Hepatocyte (in vitro differentiated cells): ENCODE measurements at regions not wholly inside any gene's neighbourhood (a gene's known extent, or its start where the extent isn't known, plus 50 kb on each side); places are given as distances from the start of the nearest gene placed in this dataset.

Source experiments
- DNase-seq: peaks from one replicate; pipeline ENCODE4 v3.0.0-alpha.2; 2016; ENCODE audit warnings: low spot score
- H2AFZ ChIP-seq: fragments of 200-600 bp; sonication (generic); 2 replicates; pipeline ENCODE4 v1.6.0; 2016; ENCODE audit warnings: antibody characterized with exemption, mild to moderate bottlenecking
- H3K27ac ChIP-seq: fragments of 200-600 bp; sonication (generic); 2 replicates; pipeline ENCODE4 v1.5.1; 2016; ENCODE audit warnings: mild to moderate bottlenecking
- H3K27me3 ChIP-seq: fragments of 200-600 bp; sonication (generic); 2 replicates; pipeline ENCODE4 v1.6.1; 2016
- H3K36me3 ChIP-seq: fragments of 200-600 bp; sonication (generic); replicated peaks from 2 replicates; pipeline ENCODE4 v1.5.1; 2016; ENCODE audit warnings: low read depth; ENCODE audit not compliant: insufficient read depth
- H3K4me1 ChIP-seq: fragments of 200-600 bp; sonication (generic); 2 replicates; pipeline ENCODE4 v1.5.1; 2016; ENCODE audit warnings: mild to moderate bottlenecking, moderate library complexity; ENCODE audit not compliant: insufficient read depth
- H3K4me2 ChIP-seq: fragments of 200-600 bp; sonication (generic); 2 replicates; pipeline ENCODE4 v1.6.0; 2016
- H3K4me3 ChIP-seq: fragments of 200-600 bp; sonication (generic); 2 replicates; pipeline ENCODE4 v1.5.1; 2016; ENCODE audit warnings: mild to moderate bottlenecking
- H3K79me2 ChIP-seq: fragments of 200-600 bp; sonication (generic); 2 replicates; pipeline ENCODE4 v1.6.0; 2017; ENCODE audit warnings: mild to moderate bottlenecking
- H3K9me2 ChIP-seq: fragments of 200-600 bp; sonication (generic); replicated peaks from 2 replicates; pipeline ENCODE4 v1.6.0; 2017; ENCODE audit warnings: mild to moderate bottlenecking; ENCODE audit not compliant: insufficient read depth
- H3K9me3 ChIP-seq: fragments of 200-600 bp; sonication (generic); 2 replicates; pipeline ENCODE4 v1.5.1; 2016; ENCODE audit warnings: low read depth, mild to moderate bottlenecking
- H4K20me1 ChIP-seq: fragments of 200-600 bp; sonication (generic); 2 replicates; pipeline ENCODE4 v1.6.0; 2016; ENCODE audit warnings: mild to moderate bottlenecking; ENCODE audit not compliant: insufficient read depth, poor library complexity, severe bottlenecking
- EZH2 ChIP-seq: fragments of 200-600 bp; sonication (generic); IDR thresholded peaks from 2 replicates; pipeline ENCODE4 v1.6.1; 2016; ENCODE audit warnings: antibody characterized with exemption, mild to moderate bottlenecking, borderline replicate concordance
- EZH2phosphoT487 ChIP-seq: fragments of 200-600 bp; sonication (generic); IDR thresholded peaks from one replicate; pipeline ENCODE4 v1.6.1; 2018; ENCODE audit warnings: antibody characterized with exemption, mild to moderate bottlenecking, low read depth, moderate library complexity; ENCODE audit not compliant: unreplicated experiment, severe bottlenecking
- WGBS: methylation state at CpG from one replicate; pipeline ENCODE4 v1.1.6; 2016; ENCODE audit warnings: low lambda C conversion rate; ENCODE audit errors: missing lambda C conversion rate; 5-methylcytosine and 5-hydroxymethylcytosine counted together
- TF ChIP-seq, protein P1 (sequence below): fragments of 200-600 bp; sonication (generic); IDR thresholded peaks from 2 replicates; pipeline ENCODE4 v1.5.1; 2016; ENCODE audit warnings: antibody characterized with exemption, mild to moderate bottlenecking; ENCODE audit not compliant: poor library complexity

DNA sequence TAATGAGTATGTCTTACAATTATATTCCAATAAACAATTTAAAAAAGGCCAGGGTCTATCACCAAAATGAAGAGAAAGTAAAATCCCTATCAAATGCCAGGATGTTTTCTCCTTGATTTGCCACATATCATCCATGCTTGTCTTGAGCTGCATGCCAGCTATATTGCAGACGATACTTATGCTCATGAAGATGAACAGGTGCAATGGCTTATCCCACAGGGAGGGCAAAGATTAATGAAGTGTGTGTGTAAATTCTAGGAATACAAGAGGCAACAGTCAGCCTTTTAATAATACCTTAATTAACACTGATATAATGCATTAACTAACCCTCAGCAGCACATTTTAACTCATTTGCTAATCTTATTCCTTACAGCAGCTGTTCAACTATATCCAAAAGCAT is 850.5 kb downstream of the KCNA4 start:
- H4K20me1 ChIP-seq = no peaks in the 10 kb centered on the region
- no peaks in the 10 kb centered on the region for H3K36me3 ChIP-seq
- no peaks in the 10 kb centered on the region for H3K9me3 ChIP-seq
- H3K4me3 ChIP-seq = no peak overlapping the region
- no peaks in the 10 kb centered on the region for H3K27me3 ChIP-seq
- no peak for DNase-seq
- H3K27ac ChIP-seq = no peak overlapping the region
- H3K4me2 ChIP-seq = no peak overlapping the region
- no peak for TF ChIP-seq EZH2
- TF ChIP-seq, protein P1, sequence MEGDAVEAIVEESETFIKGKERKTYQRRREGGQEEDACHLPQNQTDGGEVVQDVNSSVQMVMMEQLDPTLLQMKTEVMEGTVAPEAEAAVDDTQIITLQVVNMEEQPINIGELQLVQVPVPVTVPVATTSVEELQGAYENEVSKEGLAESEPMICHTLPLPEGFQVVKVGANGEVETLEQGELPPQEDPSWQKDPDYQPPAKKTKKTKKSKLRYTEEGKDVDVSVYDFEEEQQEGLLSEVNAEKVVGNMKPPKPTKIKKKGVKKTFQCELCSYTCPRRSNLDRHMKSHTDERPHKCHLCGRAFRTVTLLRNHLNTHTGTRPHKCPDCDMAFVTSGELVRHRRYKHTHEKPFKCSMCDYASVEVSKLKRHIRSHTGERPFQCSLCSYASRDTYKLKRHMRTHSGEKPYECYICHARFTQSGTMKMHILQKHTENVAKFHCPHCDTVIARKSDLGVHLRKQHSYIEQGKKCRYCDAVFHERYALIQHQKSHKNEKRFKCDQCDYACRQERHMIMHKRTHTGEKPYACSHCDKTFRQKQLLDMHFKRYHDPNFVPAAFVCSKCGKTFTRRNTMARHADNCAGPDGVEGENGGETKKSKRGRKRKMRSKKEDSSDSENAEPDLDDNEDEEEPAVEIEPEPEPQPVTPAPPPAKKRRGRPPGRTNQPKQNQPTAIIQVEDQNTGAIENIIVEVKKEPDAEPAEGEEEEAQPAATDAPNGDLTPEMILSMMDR = no peak
- no peak for TF ChIP-seq EZH2phosphoT487
- H3K79me2 ChIP-seq = no peaks in the 10 kb centered on the region
- H3K9me2 ChIP-seq = no peaks in the 10 kb centered on the region
- H3K4me1 ChIP-seq = peaks cover 5% of the 10 kb centered on the region
- 69% methylated on average over 1 of the region's 1 CpG for WGBS
- H2AFZ ChIP-seq = no peak overlapping the region

DNA sequence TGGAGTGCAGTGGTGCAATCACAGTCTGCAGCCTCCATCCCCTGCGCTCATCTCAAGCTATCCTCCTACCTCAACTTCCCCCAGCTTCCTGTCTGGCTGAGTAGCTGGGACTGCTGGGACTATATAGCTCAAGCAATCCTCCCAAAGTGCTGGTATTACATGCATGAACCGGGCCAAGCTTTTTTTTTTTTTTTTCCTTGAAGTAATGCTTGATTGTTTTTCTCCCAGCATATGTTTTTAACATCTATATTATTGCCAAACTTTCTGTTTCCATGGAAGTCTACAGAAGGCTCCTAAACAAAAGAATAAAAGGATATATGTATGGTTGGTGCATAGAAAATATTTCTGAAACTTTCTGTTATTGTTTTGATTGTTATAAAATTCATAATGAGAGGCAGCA is 853.6 kb downstream of the KCNA4 start:
- WGBS = 87% methylated on average over 2 of the region's 2 CpGs
- no peak overlapping the region for H2AFZ ChIP-seq

DNA sequence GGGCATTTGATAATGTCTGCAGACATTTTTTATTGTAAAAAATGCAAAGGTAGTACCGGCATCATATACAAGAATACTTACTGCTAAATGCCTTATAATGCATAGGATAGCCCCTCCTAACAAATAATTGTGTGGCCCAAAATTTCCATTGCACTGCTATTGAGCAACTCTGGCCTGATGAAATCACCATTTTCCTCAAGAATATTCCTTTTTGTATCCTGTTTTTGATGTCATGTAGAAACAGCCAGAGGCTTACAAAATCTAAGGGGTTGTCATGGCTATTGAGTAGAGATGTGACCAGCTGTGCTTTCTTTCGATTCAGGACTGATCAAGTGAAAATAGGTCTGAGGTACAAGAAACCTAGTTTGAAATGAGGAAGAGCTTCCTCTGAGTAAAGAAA is 854.3 kb downstream of the KCNA4 start:
- Histone ChIP-seq H4K20me1 (no peaks in the 10 kb centered on the region), H3K4me3 (no peak overlapping the region), H3K27me3 (no peaks in the 10 kb centered on the region), H3K4me2 (no peak overlapping the region), H3K27ac (no peak overlapping the region), H2AFZ (no peak overlapping the region), H3K9me3 (no peaks in the 10 kb centered on the region), H3K4me1 (no peaks in the 10 kb centered on the region), H3K79me2 (no peaks in the 10 kb centered on the region), H3K9me2 (no peaks in the 10 kb centered on the region), H3K36me3 (no peaks in the 10 kb centered on the region)
- no peak for DNase-seq
- TF ChIP-seq EZH2phosphoT487 (no peak), EZH2 (no peak)
- TF ChIP-seq, protein P1 = no peak
- WGBS = 96% methylated on average over 2 of the region's 2 CpGs

More for the DNA sequence above, 853.6 kb downstream of the KCNA4 start:
- no peak overlapping the region for H3K27ac ChIP-seq
- no peaks in the 10 kb centered on the region for H3K36me3 ChIP-seq
- no peak for TF ChIP-seq EZH2
- TF ChIP-seq EZH2phosphoT487 = no peak
- TF ChIP-seq, protein P1 = no peak
- no peaks in the 10 kb centered on the region for H3K4me1 ChIP-seq
- H3K4me3 ChIP-seq = no peak overlapping the region
- H3K27me3 ChIP-seq = no peaks in the 10 kb centered on the region
- no peaks in the 10 kb centered on the region for H3K9me2 ChIP-seq
- no peaks in the 10 kb centered on the region for H3K79me2 ChIP-seq
- no peak overlapping the region for H3K4me2 ChIP-seq
- H3K9me3 ChIP-seq = no peaks in the 10 kb centered on the region
- H4K20me1 ChIP-seq = no peaks in the 10 kb centered on the region
- no peak for DNase-seq

DNA sequence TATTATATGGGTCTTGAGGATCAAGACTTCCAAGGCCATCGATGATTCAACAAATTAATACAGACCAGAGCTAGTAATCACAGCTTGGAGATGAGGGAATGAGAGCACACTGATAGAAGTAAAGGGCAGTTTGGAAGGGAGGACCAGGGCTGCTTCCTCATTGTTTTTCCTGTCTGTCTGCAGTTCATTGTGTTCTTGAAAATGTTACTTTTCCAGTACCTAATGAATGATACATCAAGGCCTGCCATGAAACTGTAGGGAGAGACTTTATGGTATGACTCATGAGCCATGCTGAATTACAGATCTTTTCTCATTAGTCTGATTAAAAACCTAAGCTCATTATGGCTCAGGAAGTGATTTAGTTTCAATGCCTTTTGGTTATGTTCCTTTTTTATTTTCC is 855.6 kb downstream of the KCNA4 start:
- H4K20me1 ChIP-seq = no peaks in the 10 kb centered on the region
- WGBS = 75% methylated on average over 1 of the region's 1 CpG
- DNase-seq = no peak
- H3K4me1 ChIP-seq = no peaks in the 10 kb centered on the region
- no peak overlapping the region for H3K4me2 ChIP-seq
- TF ChIP-seq EZH2 (no peak), EZH2phosphoT487 (no peak)
- TF ChIP-seq, protein P1 = no peak
- H3K9me2 ChIP-seq = no peaks in the 10 kb centered on the region
- no peak overlapping the region for H3K4me3 ChIP-seq
- H3K79me2 ChIP-seq = no peaks in the 10 kb centered on the region
- H3K27ac ChIP-seq = no peak overlapping the region
- H3K36me3 ChIP-seq = no peaks in the 10 kb centered on the region
- H2AFZ ChIP-seq = no peak overlapping the region
- no peaks in the 10 kb centered on the region for H3K27me3 ChIP-seq
- no peaks in the 10 kb centered on the region for H3K9me3 ChIP-seq
